ENCODE measurements at regions not wholly inside any gene's neighbourhood (a gene's known extent, or its start where the extent isn't known, plus 50 kb on each side); places are given as distances from the start of the nearest gene placed in this dataset.
"Not testable (repeated sequence)": the region's sequence is repeated elsewhere in the genome, so short reads cannot be mapped to it uniquely, and the experiment has no call there.

GRCh38 chr7:25456467-25457171, 228.3 kb upstream of the NPVF start:
- DNase-seq: no peak

GRCh38 chr7:25459057-25459456, 230.8 kb upstream of the NPVF start:
- no peak for DNase-seq

GRCh38 chr7:25460433-25460832, 232.1 kb upstream of the NPVF start:
- DNase-seq: no peak

- DNase-seq: no peak
These were observed 241.4 kb upstream of the NPVF start for GRCh38 chr7:25469669-25470068.

- no peak for DNase-seq
These were observed 248.7 kb upstream of the NPVF start for GRCh38 chr7:25476863-25477499.

GRCh38 chr7:25478221-25478620, 249.9 kb upstream of the NPVF start:
- not testable (repeated sequence) for DNase-seq

- no peak for DNase-seq
These were observed 250.6 kb upstream of the NPVF start for GRCh38 chr7:25478925-25479324.

GRCh38 chr7:25481891-25482290, 253.6 kb upstream of the NPVF start:
- DNase-seq: no peak

GRCh38 chr7:25482631-25483030, 254.3 kb upstream of the NPVF start:
- DNase-seq: no peak

- DNase-seq: no peak
These were observed 256.7 kb upstream of the NPVF start for GRCh38 chr7:25485026-25485425.

GRCh38 chr7:25486656-25487055, 258.4 kb upstream of the NPVF start:
- DNase-seq: no peak

- DNase-seq: no peak
These were observed 265.6 kb upstream of the NPVF start for GRCh38 chr7:25493805-25494366.

- no peak for DNase-seq
These were observed 266.6 kb upstream of the NPVF start for GRCh38 chr7:25494896-25495295.

- no peak for DNase-seq
These were observed 267.3 kb upstream of the NPVF start for GRCh38 chr7:25495342-25496250.

GRCh38 chr7:25496476-25497368, 268.4 kb upstream of the NPVF start:
- DNase-seq: no peak

GRCh38 chr7:25500393-25500921, 272.2 kb upstream of the NPVF start:
- no peak for DNase-seq

GRCh38 chr7:25503306-25503705, 275.0 kb upstream of the NPVF start:
- no peak for DNase-seq

GRCh38 chr7:25512061-25512687, 283.9 kb upstream of the NPVF start:
- no peak for DNase-seq

GRCh38 chr7:25515633-25516275, 287.5 kb upstream of the NPVF start:
- no peak for DNase-seq

- no peak for DNase-seq
These were observed 289.6 kb upstream of the NPVF start for GRCh38 chr7:25517906-25518305.

GRCh38 chr7:25520017-25520416, 291.7 kb upstream of the NPVF start:
- DNase-seq: no peak

Data from effector CD4-positive, alpha-beta T cell (primary cell).